NCI-H460 (cell line): ENCODE measurements at regions not wholly inside any gene's neighbourhood (a gene's known extent, or its start where the extent isn't known, plus 50 kb on each side); places are given as distances from the start of the nearest gene placed in this dataset.
"Not testable (repeated sequence)": the region's sequence is repeated elsewhere in the genome, so short reads cannot be mapped to it uniquely, and the experiment has no call there.

Experiments
- DNase-seq: peaks from one replicate; pipeline ENCODE4 v3.0.0-alpha.2; 2016; ENCODE audit warnings: low read depth; ENCODE audit errors: extremely low read depth

DNA sequence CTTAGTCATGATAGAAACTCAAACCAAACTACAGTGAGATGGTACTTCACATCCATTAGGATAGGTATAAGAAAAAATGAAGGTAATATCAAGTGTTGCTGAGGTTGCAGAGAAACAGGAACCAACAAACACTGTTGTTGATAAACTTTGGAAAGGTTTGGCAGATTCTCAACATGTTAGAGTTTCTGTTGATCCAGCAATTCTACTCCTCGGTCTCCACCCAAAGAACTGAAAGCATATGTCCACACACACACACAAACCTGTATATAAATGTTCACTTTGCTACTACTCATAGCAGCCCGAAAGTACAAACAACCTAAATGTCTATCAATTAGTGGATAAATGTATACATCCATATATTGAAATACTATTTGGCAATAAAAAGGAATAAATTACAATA lies 128.3 kb upstream of the CARMIL1 start:
- no peak for DNase-seq

DNA sequence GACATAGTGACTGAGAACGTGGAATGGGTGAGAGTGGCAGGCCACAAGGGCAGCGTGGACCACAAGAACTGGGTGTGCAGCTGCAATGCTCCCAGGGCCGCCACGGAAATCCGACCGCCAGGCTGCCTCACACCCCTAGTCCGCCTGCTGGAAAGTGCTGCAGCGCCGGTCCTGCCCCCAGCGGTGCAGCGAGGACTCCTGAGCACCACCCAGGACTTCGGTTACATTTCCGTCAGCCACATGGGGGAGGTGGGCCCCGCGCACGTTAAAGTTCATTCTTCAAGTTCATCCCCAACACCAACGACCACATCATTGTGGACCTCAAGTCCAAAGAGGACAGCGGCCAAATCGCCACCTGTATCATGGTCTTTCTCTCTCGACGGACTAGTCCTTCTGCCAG lies 126.1 kb upstream of the CARMIL1 start:
- no peak for DNase-seq

- no peak for DNase-seq
Observed at GRCh38 chr6:25154034-25154596, 125.1 kb upstream of the CARMIL1 start.

DNA sequence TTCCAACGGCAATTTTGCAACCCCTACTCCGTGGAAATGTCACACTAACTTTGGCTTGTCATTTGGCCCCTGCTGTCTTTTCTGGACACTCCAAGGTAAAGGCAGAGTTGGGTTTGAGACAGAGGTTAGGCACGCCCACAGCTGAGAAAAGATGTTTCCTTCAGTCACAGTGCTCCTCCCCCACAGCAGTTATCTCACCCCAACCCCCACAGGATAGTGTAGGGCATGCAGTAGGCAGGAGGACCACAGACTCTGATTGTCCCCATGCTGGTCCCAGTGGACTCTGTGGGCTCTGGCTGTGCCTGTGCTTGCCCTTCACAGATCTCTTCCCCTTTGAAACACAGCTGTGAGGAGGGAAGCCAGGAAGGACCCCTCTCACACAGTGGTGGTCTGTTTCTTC lies 124.0 kb upstream of the CARMIL1 start:
- DNase-seq = no peak

DNA sequence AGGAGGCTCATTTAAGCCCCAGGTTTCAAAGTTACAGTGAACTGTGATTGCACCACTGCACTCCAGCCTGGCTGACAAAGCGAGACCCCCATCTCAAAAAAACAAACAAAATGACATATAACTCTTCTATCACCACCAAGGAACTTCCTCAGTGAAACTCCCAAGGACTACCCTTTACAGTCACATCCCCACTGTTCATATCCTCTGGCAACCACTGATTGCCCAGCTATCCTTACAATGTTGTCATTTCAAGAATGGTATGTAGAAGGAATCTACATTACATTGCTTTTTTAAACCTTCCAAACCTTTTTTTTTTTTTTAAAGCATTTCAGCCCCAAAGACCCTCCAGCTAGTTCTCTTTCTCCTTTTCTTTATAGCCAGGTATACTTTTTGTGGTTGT lies 123.1 kb upstream of the CARMIL1 start:
- DNase-seq = no peak

- DNase-seq = no peak
Observed at GRCh38 chr6:25157183-25157582, 122.0 kb upstream of the CARMIL1 start.

DNA sequence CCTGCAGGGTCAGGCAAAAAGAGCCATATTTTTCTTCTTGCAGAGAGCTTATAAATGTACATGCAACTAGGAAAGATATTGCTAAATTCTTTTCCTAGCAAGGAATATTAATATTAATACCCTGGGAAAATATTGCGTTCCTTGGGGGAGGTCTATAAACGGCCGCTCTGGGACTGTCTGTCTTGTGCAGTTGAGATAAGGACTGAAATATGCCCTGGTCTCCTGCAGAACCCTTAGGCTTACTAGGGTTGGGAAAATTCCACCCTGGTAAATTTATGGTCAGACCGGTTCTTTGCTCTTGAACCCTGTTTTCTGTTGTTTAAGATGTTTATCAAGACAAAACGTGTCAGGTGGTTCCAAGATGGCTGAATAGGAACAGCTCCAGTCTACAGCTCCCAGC lies 121.3 kb upstream of the CARMIL1 start:
- no peak for DNase-seq

- not testable (repeated sequence) for DNase-seq
Observed at GRCh38 chr6:25160134-25160533, 119.0 kb upstream of the CARMIL1 start.

GRCh38 chr6:25165177-25165576 lies 114.0 kb upstream of the CARMIL1 start:
- no peak for DNase-seq

DNA sequence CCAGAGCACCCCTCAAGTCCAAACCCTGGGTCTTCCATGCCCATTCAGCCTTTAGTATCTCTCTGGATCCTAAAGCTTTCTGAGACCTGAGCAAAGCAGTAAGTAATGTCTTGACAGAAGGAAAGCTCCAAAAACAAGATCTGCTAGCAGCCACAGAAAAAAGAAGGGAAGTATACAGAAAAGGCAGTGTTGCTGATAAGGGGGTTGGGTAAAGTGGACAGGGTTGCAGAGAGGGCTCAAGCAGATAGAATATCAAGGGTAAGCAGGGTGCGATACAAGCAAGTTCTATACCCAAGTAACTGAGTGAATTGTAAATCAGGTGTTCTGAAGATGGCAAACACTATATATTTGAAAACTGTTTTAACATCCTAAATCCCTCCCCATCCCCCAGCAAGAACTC lies 113.4 kb upstream of the CARMIL1 start:
- DNase-seq = no peak

- no peak for DNase-seq
Observed at GRCh38 chr6:25166955-25167748, 112.0 kb upstream of the CARMIL1 start.

DNA sequence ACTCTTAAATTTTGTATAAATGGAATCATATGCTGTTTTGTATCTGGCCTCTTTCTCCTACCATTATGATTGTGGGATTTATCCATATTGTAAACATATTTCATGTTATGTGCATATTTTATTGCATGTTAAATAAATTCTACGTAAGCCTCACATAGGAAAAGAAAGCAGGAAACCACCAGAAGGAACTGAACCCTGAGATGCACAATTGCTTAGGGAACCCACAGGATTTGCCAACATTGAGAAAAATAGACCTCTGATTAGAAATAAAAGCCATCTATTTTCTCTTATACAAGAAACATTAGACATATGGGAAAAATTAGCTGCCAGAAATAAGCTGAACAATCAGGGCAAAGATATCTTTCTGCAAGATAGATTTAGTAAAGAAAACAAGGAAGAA lies 111.2 kb upstream of the CARMIL1 start:
- no peak for DNase-seq

DNA sequence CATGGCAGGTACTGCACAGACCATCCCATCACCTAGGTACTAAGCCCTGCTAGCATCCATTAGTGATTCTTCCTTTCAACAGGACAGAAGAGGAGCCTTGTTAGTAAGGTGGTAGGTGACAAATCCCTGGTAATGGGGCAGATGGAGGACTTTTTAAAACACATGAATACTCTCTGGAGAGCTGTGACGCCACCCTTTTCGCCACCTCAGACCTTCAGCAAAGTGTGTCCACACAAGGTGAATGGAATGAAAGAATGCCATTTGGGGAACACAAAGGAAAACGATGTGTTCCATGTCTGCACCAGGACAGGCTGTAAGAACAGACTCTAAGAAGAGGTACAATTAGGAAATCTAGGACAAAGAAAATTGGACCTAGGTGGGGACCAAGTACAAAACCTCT lies 110.5 kb upstream of the CARMIL1 start:
- no peak for DNase-seq

DNA sequence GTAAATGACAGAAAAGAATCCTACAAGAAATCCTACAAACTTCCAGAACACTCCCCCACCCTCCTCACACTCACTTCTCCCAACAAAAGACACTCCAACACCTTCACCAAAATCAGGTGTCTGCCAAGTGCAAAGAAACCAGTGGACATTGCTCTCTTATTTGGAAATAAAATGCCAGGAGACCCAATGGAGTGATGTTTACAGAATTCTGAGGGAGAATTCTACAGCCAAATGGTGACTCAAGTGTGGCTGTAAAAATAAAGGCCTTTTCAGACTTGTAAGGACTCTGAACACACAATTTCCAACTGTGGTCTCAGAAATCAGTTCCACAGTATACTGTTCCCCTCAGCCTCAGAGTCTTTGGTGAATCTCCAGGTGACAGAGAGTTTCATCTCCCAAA lies 109.6 kb upstream of the CARMIL1 start:
- no peak for DNase-seq

- no peak for DNase-seq
Observed at GRCh38 chr6:25169961-25170360, 109.2 kb upstream of the CARMIL1 start.

- DNase-seq = no peak
Observed at GRCh38 chr6:25170640-25171039, 108.5 kb upstream of the CARMIL1 start.

GRCh38 chr6:25171301-25171700 lies 107.9 kb upstream of the CARMIL1 start:
- DNase-seq = no peak

- no peak for DNase-seq
Observed at GRCh38 chr6:25172819-25173218, 106.4 kb upstream of the CARMIL1 start.

DNA sequence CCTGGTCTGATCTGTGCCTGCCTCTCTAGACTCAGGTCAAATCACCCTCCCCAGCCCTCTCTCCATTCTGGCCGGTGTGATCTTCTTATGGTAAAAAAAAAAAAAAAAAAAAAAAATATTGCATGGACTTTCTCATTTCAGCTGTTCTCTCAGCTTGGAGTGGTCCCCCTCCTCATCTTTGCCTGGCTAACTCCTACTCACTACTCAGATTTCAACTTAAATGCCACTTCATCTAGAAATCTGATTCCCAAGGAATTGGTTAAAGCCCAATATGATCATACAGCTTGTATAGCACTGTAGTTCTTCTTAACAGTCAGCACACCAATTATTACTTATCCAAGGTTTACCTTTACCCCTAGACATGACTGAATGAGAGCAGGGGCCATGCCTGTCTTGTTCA lies 105.9 kb upstream of the CARMIL1 start:
- DNase-seq = no peak

- peak; percentile 63 for DNase-seq
Observed at GRCh38 chr6:25173951-25174474, 105.2 kb upstream of the CARMIL1 start.

- DNase-seq = no peak
Observed at GRCh38 chr6:25174678-25175077, 104.5 kb upstream of the CARMIL1 start.

DNA sequence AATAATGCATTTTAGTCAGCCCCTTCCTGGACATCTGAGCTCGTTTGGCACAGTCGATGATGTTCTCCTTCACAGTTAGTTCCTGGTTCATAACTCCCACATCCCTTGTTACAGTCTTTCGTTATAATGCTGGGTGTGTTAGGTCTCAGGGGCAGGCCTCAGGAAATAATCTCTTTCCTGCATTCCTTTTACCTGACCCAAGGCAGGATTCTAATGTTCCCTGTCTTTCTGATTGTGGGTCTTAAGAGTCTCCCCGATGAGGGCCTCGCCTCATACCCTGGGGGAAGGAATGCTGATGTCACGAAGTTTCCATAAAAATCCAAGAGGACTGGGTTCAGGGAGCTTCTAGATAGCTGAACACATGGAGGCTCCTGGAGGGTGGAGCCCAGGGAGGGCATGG lies 104.0 kb upstream of the CARMIL1 start:
- no peak for DNase-seq
